NCI-H1092 (cell line): ENCODE measurements at regions not wholly inside any gene's neighbourhood (a gene's known extent, or its start where the extent isn't known, plus 50 kb on each side); places are given as distances from the start of the nearest gene placed in this dataset.

Experiments
- DNase-seq: peaks from one replicate; lab custom pipeline; 2025; lab: John Stamatoyannopoulos, UW

DNA sequence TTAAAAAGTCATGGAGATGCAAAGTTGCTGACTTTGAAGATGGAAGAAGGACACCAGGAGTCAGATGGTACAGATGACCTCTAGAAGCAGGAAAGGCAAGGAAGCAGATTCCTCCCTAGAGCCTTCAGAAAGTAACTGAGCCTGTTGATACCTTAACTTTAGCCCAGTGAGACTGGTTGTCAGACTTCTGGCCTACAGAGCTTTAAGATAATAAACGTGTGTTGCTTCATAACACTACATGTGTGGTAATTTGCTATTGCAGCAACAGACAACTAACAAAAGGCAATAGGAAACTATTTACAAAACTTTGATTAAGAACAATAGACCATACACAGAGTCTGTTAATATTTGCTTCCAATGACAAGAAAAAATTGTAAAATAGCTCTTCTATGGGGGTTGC, 102.0 kb upstream of the USP38 start:
- DNase-seq: no peak

- DNase-seq: no peak
These were observed 100.8 kb upstream of the USP38 start for GRCh38 chr4:143083756-143084472.

DNA sequence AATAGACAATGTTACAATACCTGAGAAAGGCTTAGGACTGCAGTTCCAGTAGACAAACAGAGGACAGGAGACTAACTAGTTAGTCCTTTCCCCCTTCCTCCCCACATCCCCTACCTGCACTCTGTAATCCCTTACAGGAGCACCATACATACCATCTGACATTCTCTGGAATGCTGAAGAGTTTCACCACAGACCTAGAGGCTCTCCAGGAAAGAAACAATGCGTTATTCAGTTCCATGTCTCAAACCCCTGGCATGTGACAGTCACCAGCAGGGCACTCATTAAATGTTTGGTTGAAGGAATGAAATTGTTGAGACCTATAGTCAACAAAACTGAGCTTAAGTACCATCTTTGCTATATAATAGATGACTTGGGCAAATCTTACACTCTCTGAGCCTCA, 100.2 kb upstream of the USP38 start:
- DNase-seq: no peak

DNA sequence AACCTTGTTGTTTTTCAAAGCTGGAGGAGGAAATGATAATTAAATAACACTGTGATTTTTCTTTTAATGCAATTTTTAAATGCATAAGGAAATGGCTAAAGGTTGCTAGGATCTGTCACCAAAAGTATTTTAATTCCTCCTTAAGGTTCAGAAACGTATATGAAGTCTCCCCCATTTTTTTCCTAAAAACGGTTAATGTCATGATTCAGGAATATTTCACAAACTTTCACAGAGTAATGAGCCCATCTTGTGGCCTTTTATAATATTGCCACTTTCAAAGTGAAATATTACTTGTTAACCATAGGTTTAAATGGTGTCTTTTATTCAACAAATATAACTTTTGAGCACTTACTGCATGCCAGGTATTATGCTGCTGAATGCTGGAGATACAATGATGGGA, 99.5 kb upstream of the USP38 start:
- DNase-seq: no peak

- no peak for DNase-seq
These were observed 99.1 kb upstream of the USP38 start for GRCh38 chr4:143085659-143086058.

DNA sequence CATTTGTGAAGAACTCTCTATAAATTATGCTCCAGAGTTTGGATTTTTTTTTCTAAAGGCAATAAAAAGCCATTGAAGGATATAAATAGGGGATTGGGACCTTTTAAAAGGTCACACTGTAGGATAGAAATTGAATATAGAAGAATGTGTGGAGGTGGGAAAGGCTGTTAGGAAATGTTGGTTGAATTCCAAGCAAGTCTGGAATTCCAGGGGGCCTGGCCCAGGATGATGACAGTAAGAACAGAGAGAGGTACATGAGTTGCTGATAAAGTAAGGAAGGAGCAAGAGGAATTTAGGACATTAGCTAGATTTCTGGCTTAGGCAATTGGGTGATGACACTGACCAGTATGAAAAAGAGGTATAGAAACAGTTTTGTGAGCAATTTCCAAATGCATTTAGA, 95.4 kb upstream of the USP38 start:
- DNase-seq: no peak

DNA sequence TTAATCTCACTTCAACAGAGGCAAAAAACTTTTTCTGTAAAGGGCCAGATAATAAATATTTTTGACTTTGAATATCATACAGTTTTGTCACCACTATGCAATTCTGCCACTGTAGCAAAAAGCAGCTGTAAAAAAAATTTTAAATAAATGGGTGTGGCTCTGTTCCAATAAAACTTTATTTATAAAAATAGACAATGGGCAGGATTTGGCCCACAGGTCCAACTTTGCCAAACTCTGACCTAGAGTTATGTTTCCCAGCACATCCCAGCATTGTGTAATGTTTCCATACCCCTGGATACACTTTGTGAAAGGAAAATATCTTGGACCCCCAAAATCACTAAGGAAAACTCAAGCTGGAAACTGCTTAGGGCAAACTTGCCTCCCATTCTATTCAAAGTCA, 94.9 kb upstream of the USP38 start:
- DNase-seq: no peak

DNA sequence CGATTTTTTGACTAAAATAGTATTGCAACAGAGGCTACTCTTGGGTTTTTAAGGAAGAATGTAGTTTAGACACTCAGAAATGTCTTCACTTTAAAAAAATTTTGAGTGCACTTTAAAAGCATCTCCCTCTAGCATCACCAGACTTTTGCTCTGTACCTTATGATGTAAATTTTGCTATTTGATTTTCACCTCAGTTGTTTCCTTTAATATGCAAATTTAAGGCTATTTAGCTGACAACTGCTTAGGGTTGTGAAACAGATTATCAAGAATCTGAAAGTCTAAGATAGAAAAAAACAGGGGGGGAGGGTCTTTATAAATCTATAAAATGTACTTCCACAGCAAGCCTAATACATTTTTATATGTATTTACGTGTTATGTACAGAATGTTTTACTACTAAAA, 92.9 kb upstream of the USP38 start:
- no peak for DNase-seq

DNA sequence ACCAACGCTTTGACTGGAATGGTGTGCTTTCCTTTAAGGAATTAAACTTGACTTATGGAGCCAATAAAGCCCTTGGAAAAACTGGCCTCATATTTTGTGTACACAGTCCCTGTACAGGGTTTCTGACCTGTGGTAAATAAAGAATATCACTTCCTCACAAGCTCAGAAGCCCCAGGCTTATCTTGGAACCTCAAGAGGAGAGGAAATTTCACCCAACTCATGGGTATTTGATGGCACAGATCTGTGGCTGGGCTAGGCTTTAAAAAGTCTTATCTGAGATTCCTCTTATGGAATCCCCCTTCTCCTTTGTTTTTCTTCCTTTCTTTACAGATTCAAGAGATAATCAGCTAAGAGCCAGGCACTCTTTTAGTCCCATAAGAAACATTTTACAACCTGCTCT, 89.3 kb upstream of the USP38 start:
- no peak for DNase-seq

DNA sequence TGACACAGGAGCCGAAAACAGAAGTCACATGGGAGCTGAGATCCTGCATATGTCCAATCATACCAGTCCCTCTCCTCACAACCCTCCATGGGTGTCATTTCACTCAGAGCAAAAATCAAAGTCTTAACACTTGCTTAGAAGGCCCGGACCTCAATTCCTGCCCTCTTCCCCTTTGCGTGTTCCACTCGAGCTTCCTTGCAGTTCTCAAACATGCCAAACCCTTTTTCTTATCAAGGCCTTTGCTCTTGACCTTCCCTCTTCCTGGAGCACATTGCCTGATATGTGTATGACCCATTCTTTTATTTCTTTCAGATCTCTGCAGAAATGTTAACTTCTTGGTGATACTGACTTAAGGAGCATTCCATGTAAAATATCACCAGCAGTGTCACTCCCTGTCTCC, 87.0 kb upstream of the USP38 start:
- no peak for DNase-seq

- no peak for DNase-seq
These were observed 85.0 kb upstream of the USP38 start for GRCh38 chr4:143099693-143100092.

GRCh38 chr4:143109376-143109775, 75.3 kb upstream of the USP38 start:
- no peak for DNase-seq

DNA sequence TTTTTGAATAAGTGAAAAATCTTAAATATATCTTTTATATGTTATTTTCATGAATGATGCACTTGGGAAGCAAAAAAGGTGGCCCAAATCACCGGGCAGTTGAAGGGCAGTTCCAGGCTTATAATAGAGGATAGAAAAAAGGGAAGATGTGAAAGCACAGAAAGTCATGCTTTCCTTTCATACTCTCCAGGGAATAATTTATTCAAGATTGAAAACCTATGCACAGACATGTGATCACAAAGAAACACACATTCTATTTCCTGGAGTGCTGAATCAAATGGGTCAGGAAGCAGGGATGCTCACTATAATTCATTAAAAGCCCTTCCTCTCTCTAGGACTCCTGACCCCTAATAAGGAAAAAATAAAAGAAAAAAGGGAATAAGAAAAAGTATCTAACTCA, 66.1 kb upstream of the USP38 start:
- no peak for DNase-seq

GRCh38 chr4:143127621-143128020, 57.1 kb upstream of the USP38 start:
- DNase-seq: no peak

DNA sequence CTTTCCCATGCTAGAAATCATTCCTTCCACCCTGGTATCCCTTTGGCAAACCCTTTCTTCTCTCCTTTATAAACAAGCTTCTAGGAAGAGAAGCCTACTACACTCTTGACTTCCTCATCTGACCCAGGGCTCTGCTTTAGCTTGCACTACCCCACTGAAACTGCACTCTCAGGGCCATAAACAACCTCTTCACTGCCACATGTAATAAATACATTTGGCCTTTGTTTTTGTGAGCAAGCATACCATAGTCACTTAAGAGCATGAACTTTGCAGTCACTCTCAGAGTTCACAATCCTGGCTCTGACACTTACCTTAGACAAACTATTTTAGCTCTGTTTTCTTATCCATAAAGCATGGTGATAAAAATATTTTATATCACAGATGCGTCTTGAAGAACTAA, 50.7 kb upstream of the USP38 start:
- no peak for DNase-seq
